Transverse colon (tissue), 4 donors: ENCODE measurements at regions not wholly inside any gene's neighbourhood (a gene's known extent, or its start where the extent isn't known, plus 50 kb on each side); places are given as distances from the start of the nearest gene placed in this dataset.

ENCODE experiments used
- DNase-seq: peaks from one replicate; pipeline ENCODE4 v3.0.0-alpha.2; 2019
- H3K27ac ChIP-seq, 4 donors: fragments of 200-600 bp; sonication (generic); 2 replicates each; pipeline ENCODE4 v1.5.1; 2016 to 2018; ENCODE audit warnings: inconsistent platforms in 4 of 4
- H3K27me3 ChIP-seq: fragments of 200-600 bp; sonication (generic); 2 replicates; pipeline ENCODE4 v1.5.1; 2017; ENCODE audit warnings: inconsistent platforms
- H3K36me3 ChIP-seq, 4 donors: fragments of 200-600 bp; sonication (generic); 2 replicates each; pipeline ENCODE4 v1.5.1; 2017 to 2019; ENCODE audit warnings: inconsistent platforms in 4 of 4
- H3K4me1 ChIP-seq, 4 donors: fragments of 200-600 bp; sonication (generic); 2 replicates each; pipeline ENCODE4 v1.5.1; 2017 to 2020; ENCODE audit warnings: inconsistent platforms in 4 of 4
- H3K4me3 ChIP-seq, 4 donors: fragments of 200-600 bp; sonication (generic); 1 replicate in 1 of 4; 2 replicates in 3 of 4; pipeline versions ENCODE4 v1.5.1 to v1.6.1; 2017 to 2019; ENCODE audit warnings: inconsistent platforms in 4 of 4
- H3K9me3 ChIP-seq, 2 donors: fragments of 200-600 bp; sonication (generic); 2 replicates each; pipeline ENCODE4 v1.5.1; 2017 to 2019; ENCODE audit warnings: inconsistent platforms in 2 of 2
- EP300 ChIP-seq: sonication (generic); formaldehyde crosslinking; IDR thresholded peaks from one replicate; pipeline ENCODE4 v1.6.1; 2017; ENCODE audit warnings: antibody characterized with exemption, low read depth
- POLR2A ChIP-seq: fragments of 450-650 bp; IDR thresholded peaks from one replicate; pipeline ENCODE4 v1.6.1; 2016; ENCODE audit warnings: antibody characterized with exemption, mild to moderate bottlenecking, moderate library complexity
- POLR2AphosphoS5 ChIP-seq, 3 donors: sonication (generic); formaldehyde crosslinking; IDR thresholded peaks; one replicate each; pipeline ENCODE4 v1.6.1; 2016; ENCODE audit warnings: antibody characterized with exemption in 3 of 3
- WGBS, 2 donors: methylation state at CpG; one replicate each; pipeline ENCODE4 v1.1.5; 2018; ENCODE audit warnings: low coverage in 1 of 2; 5-methylcytosine and 5-hydroxymethylcytosine counted together
- in situ Hi-C, 4 donors: fragments of 200-750 bp; cut with MboI; loops; one replicate each; pipeline versions ENCODE4 v1.15.0 to v1.15.1; 2017; ENCODE audit warnings: low sequenced_read_pairs in 3 of 4, low pct_ligation_motif_present in 1 of 4, low pct_unique_long_range_greater_than_20kb in 1 of 4
- intact Hi-C: fragments of 100-400 bp; cut with DNase I; formaldehyde crosslinking; loops from one replicate; pipeline ENCODE4 v1.15.1; 2023; ENCODE audit warnings: low total_unique reads
- TF ChIP-seq, protein P1 (sequence below), 5 experiments: fragments of 200-600 bp in 3 of 5; fragments of 450-650 bp in 2 of 5; sonication (generic) in 3 of 5; IDR thresholded peaks; 1 replicate in 2 of 5; 2 replicates in 3 of 5; pipeline ENCODE4 v1.5.1; 2016 to 2017; ENCODE audit warnings: antibody characterized with exemption in 5 of 5, inconsistent platforms in 3 of 5, mild to moderate bottlenecking in 2 of 5, moderate library complexity in 1 of 5

GRCh38 chr17:52827526-52827925 lies 669.0 kb upstream of the CA10 start:
- H3K27ac ChIP-seq, result peak overlapping the region in 2 of 4 donors; percentile 1 to 9
- in situ Hi-C loops, result loop anchor here in 1 of 4 donors (25.0 kb wide), 1 partner anchor 190 kb away; no protein-coding TSS in a partner anchor
- WGBS, 2 donors, result 30 to 60% methylated on average over 3 to 8 of the region's 8 CpGs
- intact Hi-C loops, result no loop called here
- no peaks in the 10 kb centered on the region for H3K9me3 ChIP-seq
- TF ChIP-seq, protein P1, sequence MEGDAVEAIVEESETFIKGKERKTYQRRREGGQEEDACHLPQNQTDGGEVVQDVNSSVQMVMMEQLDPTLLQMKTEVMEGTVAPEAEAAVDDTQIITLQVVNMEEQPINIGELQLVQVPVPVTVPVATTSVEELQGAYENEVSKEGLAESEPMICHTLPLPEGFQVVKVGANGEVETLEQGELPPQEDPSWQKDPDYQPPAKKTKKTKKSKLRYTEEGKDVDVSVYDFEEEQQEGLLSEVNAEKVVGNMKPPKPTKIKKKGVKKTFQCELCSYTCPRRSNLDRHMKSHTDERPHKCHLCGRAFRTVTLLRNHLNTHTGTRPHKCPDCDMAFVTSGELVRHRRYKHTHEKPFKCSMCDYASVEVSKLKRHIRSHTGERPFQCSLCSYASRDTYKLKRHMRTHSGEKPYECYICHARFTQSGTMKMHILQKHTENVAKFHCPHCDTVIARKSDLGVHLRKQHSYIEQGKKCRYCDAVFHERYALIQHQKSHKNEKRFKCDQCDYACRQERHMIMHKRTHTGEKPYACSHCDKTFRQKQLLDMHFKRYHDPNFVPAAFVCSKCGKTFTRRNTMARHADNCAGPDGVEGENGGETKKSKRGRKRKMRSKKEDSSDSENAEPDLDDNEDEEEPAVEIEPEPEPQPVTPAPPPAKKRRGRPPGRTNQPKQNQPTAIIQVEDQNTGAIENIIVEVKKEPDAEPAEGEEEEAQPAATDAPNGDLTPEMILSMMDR (IDR thresholded peaks at IDR 0.05), result no peak
- TF ChIP-seq EP300 (no peak), POLR2AphosphoS5 (IDR thresholded peaks at IDR 0.05) (no peak), POLR2A (no peak)
- peaks cover 0 to 44% (median 9%) of the 10 kb centered on the region in 4 donors for H3K4me1 ChIP-seq
- no peaks in the 10 kb centered on the region for H3K27me3 ChIP-seq
- peak; percentile 35 for DNase-seq
- no peaks in the 10 kb centered on the region for H3K36me3 ChIP-seq
- H3K4me3 ChIP-seq, result no peak overlapping the region

DNA sequence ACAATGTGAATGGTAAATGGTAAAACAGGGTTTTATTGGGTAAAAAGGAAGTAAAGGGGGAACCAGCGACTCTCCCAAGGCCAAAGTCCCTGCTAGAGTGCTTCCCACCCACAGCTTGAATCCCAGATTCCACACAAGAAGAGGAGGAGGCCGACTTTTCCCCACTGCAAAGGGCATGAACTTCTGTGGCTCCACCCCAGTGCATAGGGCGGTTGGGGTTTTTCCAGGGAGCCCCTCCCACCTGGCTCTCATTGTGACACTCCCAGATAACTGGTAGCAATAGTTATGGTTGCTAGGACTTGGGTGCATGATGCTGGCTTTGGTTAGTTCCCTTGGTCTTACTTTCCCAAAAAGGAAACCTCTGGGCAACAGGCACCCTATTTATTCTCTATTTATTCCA lies 666.0 kb upstream of the CA10 start:
- no peak for TF ChIP-seq EP300
- peak in 1 of 3 donors; percentile 14 for TF ChIP-seq POLR2AphosphoS5 (IDR thresholded peaks at IDR 0.05)
- TF ChIP-seq, protein P1 (IDR thresholded peaks at IDR 0.05), result no peak
- Histone ChIP-seq H3K36me3 (no peaks in the 10 kb centered on the region), H3K9me3 (no peaks in the 10 kb centered on the region), H3K4me3 (no peak overlapping the region), H3K4me1 (peaks cover 0 to 33% (median 9%) of the 10 kb centered on the region in 4 donors), H3K27me3 (no peaks in the 10 kb centered on the region), H3K27ac (peak overlapping the region; percentile 58 to 68 (median 65))
- in situ Hi-C loops, result loop anchor here in 1 of 4 donors (25.0 kb wide), 1 partner anchor 112 kb away; no protein-coding TSS in a partner anchor
- WGBS, 2 donors, result 38% methylated on average over 3 of the region's 3 CpGs; no CpG with 5 or more reads in 1 of the 2 donors
- peak; percentile 84 for DNase-seq
- intact Hi-C loops, result no loop called here

DNA sequence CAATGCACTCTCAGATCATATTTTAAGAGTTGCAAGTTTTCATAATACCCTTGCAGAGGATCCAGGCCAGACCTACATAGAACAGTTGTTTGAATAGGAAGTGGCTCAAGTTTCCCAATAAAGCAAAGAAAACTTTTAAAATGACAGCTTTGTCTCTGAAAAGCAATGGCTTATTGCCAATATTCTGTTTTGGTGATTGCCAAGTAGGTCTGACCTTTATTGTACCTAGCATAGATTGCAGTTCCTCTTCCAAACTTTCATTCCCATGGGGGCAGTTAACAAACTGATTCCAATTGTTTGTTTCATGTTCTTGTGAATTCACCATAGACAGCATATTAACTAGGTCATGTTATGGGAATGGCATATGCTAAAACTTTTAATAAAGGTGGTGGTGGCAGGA lies 664.6 kb upstream of the CA10 start:
- no peaks in the 10 kb centered on the region for H3K36me3 ChIP-seq
- no peaks in the 10 kb centered on the region for H3K27me3 ChIP-seq
- in situ Hi-C loops, result loop anchor here in 1 of 4 donors (25.0 kb wide), 1 partner anchor 111 kb away; no protein-coding TSS in a partner anchor
- DNase-seq, result no peak
- intact Hi-C loops, result no loop called here
- H3K4me1 ChIP-seq, result peaks cover 0 to 33% (median 9%) of the 10 kb centered on the region in 4 donors
- no peak overlapping the region for H3K4me3 ChIP-seq
- H3K27ac ChIP-seq, result no peak overlapping the region
- H3K9me3 ChIP-seq, result no peaks in the 10 kb centered on the region
- no peak for TF ChIP-seq POLR2AphosphoS5 (IDR thresholded peaks at IDR 0.05)
- TF ChIP-seq EP300, result no peak
- TF ChIP-seq, protein P1 (IDR thresholded peaks at IDR 0.05), result no peak
- TF ChIP-seq POLR2A, result no peak

DNA sequence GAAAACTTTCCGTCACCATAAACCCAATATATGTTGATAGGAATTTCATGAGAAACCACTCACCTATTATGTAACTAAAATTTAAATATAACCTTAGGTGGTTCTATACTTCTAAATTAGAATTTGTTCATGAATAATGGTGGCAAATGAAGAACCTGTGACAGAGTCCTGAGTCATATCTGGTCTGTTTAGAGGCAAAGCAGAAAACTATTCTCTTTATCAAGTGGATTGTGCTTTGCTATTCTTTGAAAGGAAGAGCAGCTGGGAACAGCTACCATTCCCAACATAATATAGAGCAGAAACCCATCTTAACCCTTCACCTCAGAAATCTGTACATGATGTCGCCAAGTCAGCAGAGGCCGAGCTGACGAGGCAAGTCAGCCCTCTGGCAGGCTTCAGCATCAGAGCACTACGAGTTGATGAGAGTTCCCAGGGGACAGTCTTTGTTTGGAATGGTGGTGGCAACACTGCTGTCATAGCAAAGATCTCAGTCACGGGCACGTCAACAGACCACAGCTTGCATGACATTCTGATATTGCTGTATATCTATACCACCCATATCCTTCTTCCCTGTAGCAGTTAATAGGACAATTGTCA lies 631.9 kb upstream of the CA10 start:
- Histone ChIP-seq H3K4me3 (no peak overlapping the region), H3K27me3 (no peaks in the 10 kb centered on the region), H3K4me1 (no peaks in the 10 kb centered on the region), H3K36me3 (no peaks in the 10 kb centered on the region), H3K9me3 (no peaks in the 10 kb centered on the region), H3K27ac (no peak overlapping the region)
- intact Hi-C loops, result no loop called here
- TF ChIP-seq, protein P1 (IDR thresholded peaks at IDR 0.05), result no peak
- no peak for TF ChIP-seq POLR2A
- WGBS, 2 donors, result 77 to 80% methylated on average over 4 to 7 of the region's 7 CpGs
- in situ Hi-C loops, result no loop called here
- no peak for DNase-seq
